GM12878 (cell line): ENCODE measurements at regions not wholly inside any gene's neighbourhood (a gene's known extent, or its start where the extent isn't known, plus 50 kb on each side); places are given as distances from the start of the nearest gene placed in this dataset.

ENCODE experiments used
- ATAC-seq: fragments of 200-7000 bp; cut with Tn5 transposase; 3 replicates; pipeline ENCODE4 v1.9.1; 2020; ENCODE audit warnings: mild to moderate bottlenecking, moderate library complexity
- BruUV-seq: library from RNA; stranded (reverse); fragments of 400-500 nt; replicated peaks from 2 replicates; lab custom pipeline; 2021; lab: Mats Ljungman, UMichigan
- CTCF ChIA-PET: fragments of 300-600 bp; sonication (Branson Sonifier 250); formaldehyde crosslinking; extraction: SDS; loops from one replicate; lab custom pipeline; 2021; ENCODE audit warnings: inconsistent platforms; lab: Yijun Ruan, JAX
- POLR2A ChIA-PET: fragments of 350-600 bp; formaldehyde crosslinking; extraction: SDS; loops from one replicate; lab custom pipeline; 2021; ENCODE audit warnings: inconsistent platforms; lab: Charles Lee
- RAD21 ChIA-PET: fragments of 300-600 bp; sonication (Branson Sonifier 250); formaldehyde crosslinking; loops from one replicate; lab custom pipeline; 2023; ENCODE audit warnings: antibody characterized with exemption; ENCODE audit not compliant: unreplicated experiment; lab: Charles Lee
- SMC1A ChIA-PET: fragments of 300-600 bp; sonication (Branson Sonifier 250); formaldehyde crosslinking; loops from one replicate; lab custom pipeline; 2023; ENCODE audit not compliant: unreplicated experiment, uncharacterized antibody; lab: Charles Lee
- DNase-seq: peaks from one replicate; pipeline ENCODE4 v3.0.0-alpha.2; 2011; ENCODE audit warnings: low read depth, low spot score
- FAIRE-seq: peaks from 3 replicates; lab custom pipeline; 2011; peaks lifted over from hg19 to GRCh38; lab: Jason Lieb, UNC
- H2AFZ ChIP-seq: 2 replicates; pipeline ENCODE4 v1.6.0; 2011; ENCODE audit warnings: low read depth, low read length, control low read depth; ENCODE audit not compliant: control insufficient read depth
- H3K27ac ChIP-seq: 2 replicates; pipeline ENCODE4 v1.5.1; 2011; ENCODE audit warnings: control low read depth; ENCODE audit not compliant: control insufficient read depth, insufficient read depth
- H3K27me3 ChIP-seq, 2 experiments: replicated peaks in 1 of 2; 2 replicates each; pipeline versions ENCODE4 v1.6.0 to v1.6.1; 2011; ENCODE audit warnings: low read length in 1 of 2; ENCODE audit not compliant: control insufficient read depth in 2 of 2, insufficient read depth in 2 of 2
- H3K36me3 ChIP-seq, 2 experiments: 2 replicates each; pipeline ENCODE4 v1.5.1; 2011; ENCODE audit warnings: low read length in 1 of 2; ENCODE audit not compliant: control insufficient read depth in 2 of 2, insufficient read depth in 2 of 2
- H3K4me1 ChIP-seq: 2 replicates; pipeline ENCODE4 v1.6.1; 2011; ENCODE audit warnings: mild to moderate bottlenecking, low read length, moderate library complexity, mixed read lengths; ENCODE audit not compliant: control insufficient read depth, insufficient read depth
- H3K4me2 ChIP-seq: 2 replicates; pipeline ENCODE4 v1.6.0; 2011; ENCODE audit warnings: control low read depth; ENCODE audit not compliant: control insufficient read depth, insufficient read depth
- H3K4me3 ChIP-seq: fragments of 200-600 bp; sonication (generic); 2 replicates; pipeline ENCODE4 v1.5.1; 2016
- H3K79me2 ChIP-seq: 2 replicates; pipeline ENCODE4 v1.6.0; 2011; ENCODE audit warnings: low read length; ENCODE audit not compliant: control insufficient read depth, insufficient read depth
- H3K9ac ChIP-seq: 2 replicates; pipeline ENCODE4 v1.8.0; 2011; ENCODE audit warnings: low read length, control low read depth, mixed read lengths; ENCODE audit not compliant: control insufficient read depth, insufficient read depth
- H3K9me3 ChIP-seq: replicated peaks from 3 replicates; pipeline ENCODE4 v1.5.1; 2011; ENCODE audit warnings: mild to moderate bottlenecking, low read length; ENCODE audit not compliant: control insufficient read depth, insufficient read depth
- H4K20me1 ChIP-seq: 2 replicates; pipeline ENCODE4 v1.6.0; 2011; ENCODE audit not compliant: control insufficient read depth, insufficient read depth
- CEBPB ChIP-seq, 2 experiments: fragments of 150-350 bp in 1 of 2; IDR thresholded peaks; 2 replicates each; pipeline ENCODE4 v1.6.1; 2012 to 2014; ENCODE audit warnings: low read depth in 2 of 2, low read length in 2 of 2, borderline replicate concordance in 1 of 2, inconsistent platforms in 1 of 2
- CHD4 ChIP-seq: fragments of 200-600 bp; sonication (generic); IDR thresholded peaks from 2 replicates; pipeline ENCODE4 v1.6.1; 2016; ENCODE audit warnings: mild to moderate bottlenecking
- CREM ChIP-seq: IDR thresholded peaks from 2 replicates; pipeline ENCODE4 v1.6.1; 2014; ENCODE audit warnings: antibody characterized with exemption, low read depth
- HDAC6 ChIP-seq: fragments of 200-600 bp; sonication (generic); IDR thresholded peaks from one replicate; pipeline ENCODE4 v1.8.0; 2017; ENCODE audit warnings: antibody characterized with exemption; ENCODE audit not compliant: unreplicated experiment
- KAT2A ChIP-seq: conservative IDR thresholded peaks from 2 replicates; pipeline ENCODE4 v1.6.1; 2011; ENCODE audit warnings: low read depth, low read length; ENCODE audit not compliant: control insufficient read depth
- NKRF ChIP-seq: fragments of 450-650 bp; conservative IDR thresholded peaks from 2 replicates; pipeline ENCODE4 v1.6.1; 2017; ENCODE audit warnings: mild to moderate bottlenecking, moderate library complexity
- NR2F1 ChIP-seq: fragments of 450-650 bp; conservative IDR thresholded peaks from 2 replicates; pipeline ENCODE4 v1.6.1; 2017; ENCODE audit warnings: mild to moderate bottlenecking
- RAD51 ChIP-seq: fragments of 450-650 bp; IDR thresholded peaks from 2 replicates; pipeline ENCODE4 v1.6.1; 2016; ENCODE audit warnings: moderate library complexity, mild to moderate bottlenecking, inconsistent platforms
- SP1 ChIP-seq: IDR thresholded peaks from one replicate; pipeline ENCODE4 v1.6.1; 2011; ENCODE audit warnings: low read depth, low read length
- ZNF274 ChIP-seq: IDR thresholded peaks from one replicate; pipeline ENCODE4 v1.8.0; 2011; ENCODE audit not compliant: insufficient read length, insufficient read depth
- WGBS: methylation state at CpG from one replicate; pipeline ENCODE4 v1.1.6; 2016; ENCODE audit warnings: low lambda C conversion rate; ENCODE audit not compliant: insufficient replicate concordance, insufficient coverage; ENCODE audit errors: missing lambda C conversion rate; 5-methylcytosine and 5-hydroxymethylcytosine counted together
- in situ Hi-C: fragments of 300-500 bp; cut with MboI; formaldehyde crosslinking; loops from 9 replicates; pipeline ENCODE4 v1.14.3; 2018; ENCODE audit warnings: mixed read lengths
- intact Hi-C: fragments of 100-400 bp; cut with micrococcal nuclease; formaldehyde crosslinking; loops from one replicate; pipeline ENCODE4 v1.14.2; 2022; ENCODE audit not compliant: unreplicated experiment
- TF ChIP-seq, protein P1 (sequence below): IDR thresholded peaks from 2 replicates; pipeline ENCODE4 v1.6.1; 2011; ENCODE audit warnings: borderline replicate concordance, low read depth, mild to moderate bottlenecking, moderate library complexity, low read length; ENCODE audit not compliant: insufficient read depth, poor library complexity, severe bottlenecking
- TF ChIP-seq, protein P2 (sequence below): fragments of 450-650 bp; formaldehyde crosslinking; IDR thresholded peaks from 2 replicates; pipeline ENCODE4 v1.4.0; 2020; ENCODE audit warnings: mild to moderate bottlenecking, moderate library complexity

DNA sequence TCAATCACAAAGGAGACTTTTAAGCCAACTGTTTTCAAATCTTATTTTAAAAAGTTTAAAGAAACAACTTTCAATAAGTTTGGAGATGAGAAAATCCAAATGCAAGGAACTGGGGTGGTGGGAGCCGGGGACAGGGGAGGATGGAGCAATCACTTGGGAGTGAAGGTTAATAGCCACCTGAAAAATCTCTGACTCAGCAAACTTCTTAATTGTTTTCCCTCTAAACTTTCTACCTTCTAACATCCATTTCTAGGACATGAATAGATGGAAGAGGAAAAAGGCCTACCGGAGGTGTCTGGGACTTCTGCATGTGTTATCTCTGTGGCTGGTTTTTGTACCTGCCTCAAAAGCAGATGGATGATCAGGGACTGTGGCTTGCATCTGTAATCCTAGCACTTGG, 360.6 kb downstream of the OSTF1 start:
- CTCF ChIA-PET = interaction anchor here (1.9 kb wide), 1 partner anchor 10 kb away, joined by 5 read pairs; no protein-coding TSS in a partner anchor
- no peaks in the 10 kb centered on the region for H3K4me1 ChIP-seq
- TF ChIP-seq NKRF = no peak
- TF ChIP-seq HDAC6 = no peak
- TF ChIP-seq SP1 = no peak
- no peak for TF ChIP-seq ZNF274
- H2AFZ ChIP-seq = no peak overlapping the region
- RAD21 ChIA-PET = no interaction called here
- no peak overlapping the region for H3K4me2 ChIP-seq
- H3K27ac ChIP-seq = no peak overlapping the region
- no peaks in the 10 kb centered on the region for H3K36me3 ChIP-seq
- H3K27me3 ChIP-seq = no peaks in the 10 kb centered on the region; a peak in 1 of 4 replicates
- no peaks in the 10 kb centered on the region for H3K9me3 ChIP-seq
- no peak overlapping the region for H3K4me3 ChIP-seq
- 14% methylated on average over 2 of the region's 2 CpGs for WGBS
- H4K20me1 ChIP-seq = no peaks in the 10 kb centered on the region
- SMC1A ChIA-PET = interaction anchor here (1.8 kb wide), 1 partner anchor 21 kb away, joined by 4 read pairs; no protein-coding TSS in a partner anchor
- no peaks in the 10 kb centered on the region for H3K79me2 ChIP-seq
- intact Hi-C loops (no loop called here), in situ Hi-C loops (no loop called here)
- POLR2A ChIA-PET = no interaction called here
- no TSS peak for BruUV-seq
- FAIRE-seq (no peak), ATAC-seq (no peak), DNase-seq (no peak)
- no peak overlapping the region for H3K9ac ChIP-seq

- ChIA-PET SMC1A (no interaction called here), CTCF (no interaction called here), POLR2A (no interaction called here), RAD21 (no interaction called here)
- Histone ChIP-seq H3K27ac (no peak overlapping the region), H3K9ac (no peak overlapping the region), H3K4me1 (peaks cover 5% of the 10 kb centered on the region), H3K79me2 (no peaks in the 10 kb centered on the region), H3K4me2 (no peak overlapping the region), H3K9me3 (no peaks in the 10 kb centered on the region), H3K36me3 (no peaks in the 10 kb centered on the region), H3K4me3 (no peak overlapping the region), H2AFZ (no peak overlapping the region), H4K20me1 (no peaks in the 10 kb centered on the region), H3K27me3 (no peaks in the 10 kb centered on the region; a peak in 1 of 4 replicates)
- in situ Hi-C loops (no loop called here), intact Hi-C loops (no loop called here)
- 11% methylated on average over 4 of the region's 4 CpGs for WGBS
- FAIRE-seq (no peak), ATAC-seq (no peak), DNase-seq (no peak)
- BruUV-seq = no TSS peak
- no peak for TF ChIP-seq RAD51
- TF ChIP-seq CHD4 = no peak
- TF ChIP-seq NR2F1 = no peak
- no peak for TF ChIP-seq CEBPB (IDR thresholded peaks at IDR 0.05; ENCODE audit: borderline replicate concordance in 1 of 2, low read depth in 2 of 2, low read length in 2 of 2)
- no peak for TF ChIP-seq KAT2A
- TF ChIP-seq, protein P1, sequence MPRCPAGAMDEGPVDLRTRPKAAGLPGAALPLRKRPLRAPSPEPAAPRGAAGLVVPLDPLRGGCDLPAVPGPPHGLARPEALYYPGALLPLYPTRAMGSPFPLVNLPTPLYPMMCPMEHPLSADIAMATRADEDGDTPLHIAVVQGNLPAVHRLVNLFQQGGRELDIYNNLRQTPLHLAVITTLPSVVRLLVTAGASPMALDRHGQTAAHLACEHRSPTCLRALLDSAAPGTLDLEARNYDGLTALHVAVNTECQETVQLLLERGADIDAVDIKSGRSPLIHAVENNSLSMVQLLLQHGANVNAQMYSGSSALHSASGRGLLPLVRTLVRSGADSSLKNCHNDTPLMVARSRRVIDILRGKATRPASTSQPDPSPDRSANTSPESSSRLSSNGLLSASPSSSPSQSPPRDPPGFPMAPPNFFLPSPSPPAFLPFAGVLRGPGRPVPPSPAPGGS = no peak
- TF ChIP-seq CREM = no peak
- TF ChIP-seq, protein P2, sequence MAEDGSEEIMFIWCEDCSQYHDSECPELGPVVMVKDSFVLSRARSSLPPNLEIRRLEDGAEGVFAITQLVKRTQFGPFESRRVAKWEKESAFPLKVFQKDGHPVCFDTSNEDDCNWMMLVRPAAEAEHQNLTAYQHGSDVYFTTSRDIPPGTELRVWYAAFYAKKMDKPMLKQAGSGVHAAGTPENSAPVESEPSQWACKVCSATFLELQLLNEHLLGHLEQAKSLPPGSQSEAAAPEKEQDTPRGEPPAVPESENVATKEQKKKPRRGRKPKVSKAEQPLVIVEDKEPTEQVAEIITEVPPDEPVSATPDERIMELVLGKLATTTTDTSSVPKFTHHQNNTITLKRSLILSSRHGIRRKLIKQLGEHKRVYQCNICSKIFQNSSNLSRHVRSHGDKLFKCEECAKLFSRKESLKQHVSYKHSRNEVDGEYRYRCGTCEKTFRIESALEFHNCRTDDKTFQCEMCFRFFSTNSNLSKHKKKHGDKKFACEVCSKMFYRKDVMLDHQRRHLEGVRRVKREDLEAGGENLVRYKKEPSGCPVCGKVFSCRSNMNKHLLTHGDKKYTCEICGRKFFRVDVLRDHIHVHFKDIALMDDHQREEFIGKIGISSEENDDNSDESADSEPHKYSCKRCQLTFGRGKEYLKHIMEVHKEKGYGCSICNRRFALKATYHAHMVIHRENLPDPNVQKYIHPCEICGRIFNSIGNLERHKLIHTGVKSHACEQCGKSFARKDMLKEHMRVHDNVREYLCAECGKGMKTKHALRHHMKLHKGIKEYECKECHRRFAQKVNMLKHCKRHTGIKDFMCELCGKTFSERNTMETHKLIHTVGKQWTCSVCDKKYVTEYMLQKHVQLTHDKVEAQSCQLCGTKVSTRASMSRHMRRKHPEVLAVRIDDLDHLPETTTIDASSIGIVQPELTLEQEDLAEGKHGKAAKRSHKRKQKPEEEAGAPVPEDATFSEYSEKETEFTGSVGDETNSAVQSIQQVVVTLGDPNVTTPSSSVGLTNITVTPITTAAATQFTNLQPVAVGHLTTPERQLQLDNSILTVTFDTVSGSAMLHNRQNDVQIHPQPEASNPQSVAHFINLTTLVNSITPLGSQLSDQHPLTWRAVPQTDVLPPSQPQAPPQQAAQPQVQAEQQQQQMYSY = no peak
These were observed 362.7 kb downstream of the OSTF1 start for GRCh38 chr9:75451045-75451444.
